ENCODE measurements at regions not wholly inside any gene's neighbourhood (a gene's known extent, or its start where the extent isn't known, plus 50 kb on each side); places are given as distances from the start of the nearest gene placed in this dataset.

DNA sequence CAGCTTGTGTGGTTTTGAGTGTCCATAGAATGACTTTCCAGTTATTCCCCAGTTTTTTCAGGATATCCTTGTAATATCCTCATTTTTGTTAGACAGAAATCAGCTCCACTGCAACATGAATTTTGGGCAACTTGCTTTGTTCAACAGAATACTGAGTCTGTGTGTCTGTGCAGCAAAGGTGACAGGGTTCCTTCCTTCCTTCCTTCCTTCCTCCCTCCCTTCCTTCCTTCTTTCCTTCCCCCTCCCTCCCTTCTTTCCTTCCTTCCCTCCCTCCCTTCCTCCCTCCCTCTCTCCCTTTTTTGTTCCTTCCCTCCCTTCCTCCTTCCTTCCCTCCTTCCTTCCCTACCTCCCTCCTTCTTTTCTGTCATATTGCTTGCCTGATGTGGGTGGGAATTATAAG lies 496.5 kb downstream of the EPM2A start:
- H3K4me3 ChIP-seq = no peak overlapping the region
- H3K4me1 Mint-ChIP-seq = peaks cover 2% of the 10 kb centered on the region; the same call in 1 of the 3 replicates
- H4K20me1 ChIP-seq (replicated peaks; ENCODE audit: insufficient read depth) = no peaks in the 10 kb centered on the region
- no peaks in the 10 kb centered on the region for H3F3A ChIP-seq (replicated peaks; ENCODE audit: low read depth)
- no peaks in the 10 kb centered on the region for H3K79me2 ChIP-seq (replicated peaks; ENCODE audit: insufficient read depth)
- H2AFZ ChIP-seq = peak overlapping the region; percentile 64; the same call in 1 of the 2 replicates
- peaks cover 3% of the 10 kb centered on the region; the same call in 1 of the 2 replicates for H3K4me1 ChIP-seq (ENCODE audit: insufficient read depth)
- H3K27ac ChIP-seq (ENCODE audit: low read depth) = no peak overlapping the region
- H3K27ac Mint-ChIP-seq = no peak overlapping the region
- H3K36me3 ChIP-seq (ENCODE audit: insufficient read depth) = no peaks in the 10 kb centered on the region
- no peak overlapping the region for H3K4me2 ChIP-seq
- no peak for TF ChIP-seq NANOG (IDR thresholded peaks at IDR 0.05; ENCODE audit: borderline replicate concordance)
- no peak for TF ChIP-seq EZH2phosphoT487 (IDR thresholded peaks at IDR 0.05; ENCODE audit: unreplicated experiment)
- ATAC-seq (no peak), DNase-seq (ENCODE audit: low spot score) (no peak)
- H3K27me3 Mint-ChIP-seq (ENCODE audit: insufficient read depth, low read depth, poor library complexity) = peaks cover 2% of the 10 kb centered on the region
- peaks cover 9% of the 10 kb centered on the region; the same call in 2 of the 3 replicates for H3K9me3 Mint-ChIP-seq
- no peaks in the 10 kb centered on the region for H3K9me2 ChIP-seq (ENCODE audit: insufficient read depth)
- H3K36me3 Mint-ChIP-seq (ENCODE audit: low read depth) = no peaks in the 10 kb centered on the region; the same call in 2 of the 3 replicates
- H3K4me3 Mint-ChIP-seq = no peak overlapping the region
- no peaks in the 10 kb centered on the region for H3K27me3 ChIP-seq (ENCODE audit: insufficient read depth)

DNA sequence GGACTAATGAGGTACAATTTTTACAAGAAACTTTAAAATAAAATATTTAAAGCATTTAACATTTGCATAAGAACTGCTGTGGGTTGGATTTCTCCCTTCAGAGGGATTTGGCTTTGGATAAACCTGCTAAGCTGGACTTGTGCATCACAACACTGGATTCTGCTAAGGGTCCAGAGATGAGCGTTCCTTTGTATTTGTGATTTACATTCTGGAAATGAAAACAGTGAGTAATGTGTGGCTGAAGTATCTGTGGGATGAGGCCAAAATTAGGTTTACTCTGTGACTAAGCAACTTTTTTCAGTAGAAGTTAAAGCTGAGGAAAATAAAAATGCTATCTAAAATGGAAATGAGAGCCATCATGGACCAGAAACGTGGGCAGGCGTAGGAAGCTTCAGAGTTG lies 494.3 kb downstream of the EPM2A start:
- no peaks in the 10 kb centered on the region for H3K27me3 ChIP-seq (ENCODE audit: insufficient read depth)
- DNase-seq (ENCODE audit: low spot score) (no peak), ATAC-seq (no peak)
- peaks cover 2% of the 10 kb centered on the region; the same call in 1 of the 3 replicates for H3K4me1 Mint-ChIP-seq
- no peaks in the 10 kb centered on the region for H3K4me1 ChIP-seq (ENCODE audit: insufficient read depth)
- no peak overlapping the region for H3K4me3 ChIP-seq
- no peaks in the 10 kb centered on the region for H3F3A ChIP-seq (replicated peaks; ENCODE audit: low read depth)
- H3K27ac Mint-ChIP-seq = no peak overlapping the region
- no peak overlapping the region for H2AFZ ChIP-seq
- no peak overlapping the region for H3K4me2 ChIP-seq
- no peak overlapping the region for H3K27ac ChIP-seq (ENCODE audit: low read depth)
- no peaks in the 10 kb centered on the region for H3K9me3 Mint-ChIP-seq
- no peaks in the 10 kb centered on the region for H4K20me1 ChIP-seq (replicated peaks; ENCODE audit: insufficient read depth)
- no peak overlapping the region for H3K4me3 Mint-ChIP-seq
- H3K27me3 Mint-ChIP-seq (ENCODE audit: insufficient read depth, low read depth, poor library complexity) = peaks cover 2% of the 10 kb centered on the region
- no peaks in the 10 kb centered on the region for H3K9me2 ChIP-seq (ENCODE audit: insufficient read depth)
- no peaks in the 10 kb centered on the region for H3K79me2 ChIP-seq (replicated peaks; ENCODE audit: insufficient read depth)
- H3K36me3 Mint-ChIP-seq (ENCODE audit: low read depth) = no peaks in the 10 kb centered on the region; the same call in 2 of the 3 replicates
- no peaks in the 10 kb centered on the region for H3K36me3 ChIP-seq (ENCODE audit: insufficient read depth)
- TF ChIP-seq POLR2AphosphoS5 (IDR thresholded peaks at IDR 0.05; ENCODE audit: low read depth) = no peak
- no peak for TF ChIP-seq ZNF462 (CRISPR knock-in tag; IDR thresholded peaks at IDR 0.05)
- TF ChIP-seq, protein P1, sequence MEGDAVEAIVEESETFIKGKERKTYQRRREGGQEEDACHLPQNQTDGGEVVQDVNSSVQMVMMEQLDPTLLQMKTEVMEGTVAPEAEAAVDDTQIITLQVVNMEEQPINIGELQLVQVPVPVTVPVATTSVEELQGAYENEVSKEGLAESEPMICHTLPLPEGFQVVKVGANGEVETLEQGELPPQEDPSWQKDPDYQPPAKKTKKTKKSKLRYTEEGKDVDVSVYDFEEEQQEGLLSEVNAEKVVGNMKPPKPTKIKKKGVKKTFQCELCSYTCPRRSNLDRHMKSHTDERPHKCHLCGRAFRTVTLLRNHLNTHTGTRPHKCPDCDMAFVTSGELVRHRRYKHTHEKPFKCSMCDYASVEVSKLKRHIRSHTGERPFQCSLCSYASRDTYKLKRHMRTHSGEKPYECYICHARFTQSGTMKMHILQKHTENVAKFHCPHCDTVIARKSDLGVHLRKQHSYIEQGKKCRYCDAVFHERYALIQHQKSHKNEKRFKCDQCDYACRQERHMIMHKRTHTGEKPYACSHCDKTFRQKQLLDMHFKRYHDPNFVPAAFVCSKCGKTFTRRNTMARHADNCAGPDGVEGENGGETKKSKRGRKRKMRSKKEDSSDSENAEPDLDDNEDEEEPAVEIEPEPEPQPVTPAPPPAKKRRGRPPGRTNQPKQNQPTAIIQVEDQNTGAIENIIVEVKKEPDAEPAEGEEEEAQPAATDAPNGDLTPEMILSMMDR (conservative IDR thresholded peaks at IDR 0.05; ENCODE audit: low read depth in 2 of 2) = no peak
- TF ChIP-seq EZH2phosphoT487 (IDR thresholded peaks at IDR 0.05; ENCODE audit: unreplicated experiment) = no peak
- no peak for TF ChIP-seq REST (IDR thresholded peaks at IDR 0.05; ENCODE audit: unreplicated experiment)
- no peak for TF ChIP-seq JUNB (IDR thresholded peaks at IDR 0.05; ENCODE audit: unreplicated experiment)
- TF ChIP-seq ZNF331 (CRISPR knock-in tag; IDR thresholded peaks at IDR 0.05; ENCODE audit: low read depth) = no peak
- TF ChIP-seq ZNF114 (CRISPR knock-in tag; IDR thresholded peaks at IDR 0.05) = no peak
- TF ChIP-seq NANOG (IDR thresholded peaks at IDR 0.05; ENCODE audit: borderline replicate concordance) = no peak

Data from GM23338 (cell line).